ENCODE measurements at regions not wholly inside any gene's neighbourhood (a gene's known extent, or its start where the extent isn't known, plus 50 kb on each side); places are given as distances from the start of the nearest gene placed in this dataset.

- TF ChIP-seq, protein P1, sequence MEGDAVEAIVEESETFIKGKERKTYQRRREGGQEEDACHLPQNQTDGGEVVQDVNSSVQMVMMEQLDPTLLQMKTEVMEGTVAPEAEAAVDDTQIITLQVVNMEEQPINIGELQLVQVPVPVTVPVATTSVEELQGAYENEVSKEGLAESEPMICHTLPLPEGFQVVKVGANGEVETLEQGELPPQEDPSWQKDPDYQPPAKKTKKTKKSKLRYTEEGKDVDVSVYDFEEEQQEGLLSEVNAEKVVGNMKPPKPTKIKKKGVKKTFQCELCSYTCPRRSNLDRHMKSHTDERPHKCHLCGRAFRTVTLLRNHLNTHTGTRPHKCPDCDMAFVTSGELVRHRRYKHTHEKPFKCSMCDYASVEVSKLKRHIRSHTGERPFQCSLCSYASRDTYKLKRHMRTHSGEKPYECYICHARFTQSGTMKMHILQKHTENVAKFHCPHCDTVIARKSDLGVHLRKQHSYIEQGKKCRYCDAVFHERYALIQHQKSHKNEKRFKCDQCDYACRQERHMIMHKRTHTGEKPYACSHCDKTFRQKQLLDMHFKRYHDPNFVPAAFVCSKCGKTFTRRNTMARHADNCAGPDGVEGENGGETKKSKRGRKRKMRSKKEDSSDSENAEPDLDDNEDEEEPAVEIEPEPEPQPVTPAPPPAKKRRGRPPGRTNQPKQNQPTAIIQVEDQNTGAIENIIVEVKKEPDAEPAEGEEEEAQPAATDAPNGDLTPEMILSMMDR (IDR thresholded peaks at IDR 0.05; ENCODE audit: low read depth, low read length) = no peak
- no peak for TF ChIP-seq EZH2phosphoT487 (IDR thresholded peaks at IDR 0.05; ENCODE audit: low read depth)
Measured at GRCh38 chr6:76631622-76632021, 559.2 kb upstream of the IMPG1 start.

Data from OCI-LY3 (cell line).